ENCODE measurements at regions not wholly inside any gene's neighbourhood (a gene's known extent, or its start where the extent isn't known, plus 50 kb on each side); places are given as distances from the start of the nearest gene placed in this dataset.

DNA sequence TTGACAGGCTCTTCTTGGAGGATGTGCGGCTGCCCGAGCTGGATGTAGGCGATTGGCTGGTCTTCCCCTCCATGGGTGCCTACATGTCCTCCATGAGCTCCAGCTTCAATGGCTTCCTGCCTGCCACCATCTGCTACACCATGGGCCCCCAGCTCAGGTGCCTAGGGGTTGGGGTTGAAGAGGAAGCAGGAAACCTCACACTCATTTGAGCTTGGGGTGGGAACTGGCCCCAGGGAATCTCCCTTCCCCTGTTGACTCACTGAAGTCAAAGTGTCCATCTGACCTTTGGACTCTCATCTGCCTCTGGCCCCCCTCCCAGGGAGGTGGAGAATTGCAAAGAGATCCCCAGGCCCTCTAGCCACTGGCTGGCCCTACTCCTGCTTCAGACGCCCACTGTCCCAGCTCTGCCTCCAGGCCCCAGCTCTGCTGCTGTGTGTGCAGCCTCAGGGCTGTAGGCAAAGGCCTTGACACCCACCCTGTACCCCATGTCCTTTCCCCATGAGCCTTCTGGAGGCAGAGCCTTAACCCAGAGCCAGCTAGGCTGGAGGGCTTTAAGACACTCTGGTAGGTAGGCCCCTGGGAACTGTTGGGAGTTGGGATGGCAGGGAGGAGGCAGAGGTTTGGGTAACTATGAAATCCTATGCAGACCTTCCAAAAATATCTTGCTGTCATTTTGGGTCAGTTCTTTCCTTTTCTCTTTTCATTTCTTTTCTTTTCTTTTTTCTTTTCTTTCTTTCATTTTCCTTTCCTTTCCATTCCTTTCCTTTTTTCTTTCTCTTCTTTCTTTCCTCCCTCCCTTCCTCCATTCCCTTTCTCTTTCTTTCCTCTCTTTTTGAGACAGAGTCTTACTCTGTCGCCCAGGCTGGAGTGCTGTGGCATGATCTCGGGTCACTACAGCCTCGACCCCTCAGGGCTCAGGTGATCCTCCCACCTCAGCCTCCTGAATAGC is 66.9 kb upstream of the TINAGL1 start (continued):
- TF ChIP-seq, protein P1, sequence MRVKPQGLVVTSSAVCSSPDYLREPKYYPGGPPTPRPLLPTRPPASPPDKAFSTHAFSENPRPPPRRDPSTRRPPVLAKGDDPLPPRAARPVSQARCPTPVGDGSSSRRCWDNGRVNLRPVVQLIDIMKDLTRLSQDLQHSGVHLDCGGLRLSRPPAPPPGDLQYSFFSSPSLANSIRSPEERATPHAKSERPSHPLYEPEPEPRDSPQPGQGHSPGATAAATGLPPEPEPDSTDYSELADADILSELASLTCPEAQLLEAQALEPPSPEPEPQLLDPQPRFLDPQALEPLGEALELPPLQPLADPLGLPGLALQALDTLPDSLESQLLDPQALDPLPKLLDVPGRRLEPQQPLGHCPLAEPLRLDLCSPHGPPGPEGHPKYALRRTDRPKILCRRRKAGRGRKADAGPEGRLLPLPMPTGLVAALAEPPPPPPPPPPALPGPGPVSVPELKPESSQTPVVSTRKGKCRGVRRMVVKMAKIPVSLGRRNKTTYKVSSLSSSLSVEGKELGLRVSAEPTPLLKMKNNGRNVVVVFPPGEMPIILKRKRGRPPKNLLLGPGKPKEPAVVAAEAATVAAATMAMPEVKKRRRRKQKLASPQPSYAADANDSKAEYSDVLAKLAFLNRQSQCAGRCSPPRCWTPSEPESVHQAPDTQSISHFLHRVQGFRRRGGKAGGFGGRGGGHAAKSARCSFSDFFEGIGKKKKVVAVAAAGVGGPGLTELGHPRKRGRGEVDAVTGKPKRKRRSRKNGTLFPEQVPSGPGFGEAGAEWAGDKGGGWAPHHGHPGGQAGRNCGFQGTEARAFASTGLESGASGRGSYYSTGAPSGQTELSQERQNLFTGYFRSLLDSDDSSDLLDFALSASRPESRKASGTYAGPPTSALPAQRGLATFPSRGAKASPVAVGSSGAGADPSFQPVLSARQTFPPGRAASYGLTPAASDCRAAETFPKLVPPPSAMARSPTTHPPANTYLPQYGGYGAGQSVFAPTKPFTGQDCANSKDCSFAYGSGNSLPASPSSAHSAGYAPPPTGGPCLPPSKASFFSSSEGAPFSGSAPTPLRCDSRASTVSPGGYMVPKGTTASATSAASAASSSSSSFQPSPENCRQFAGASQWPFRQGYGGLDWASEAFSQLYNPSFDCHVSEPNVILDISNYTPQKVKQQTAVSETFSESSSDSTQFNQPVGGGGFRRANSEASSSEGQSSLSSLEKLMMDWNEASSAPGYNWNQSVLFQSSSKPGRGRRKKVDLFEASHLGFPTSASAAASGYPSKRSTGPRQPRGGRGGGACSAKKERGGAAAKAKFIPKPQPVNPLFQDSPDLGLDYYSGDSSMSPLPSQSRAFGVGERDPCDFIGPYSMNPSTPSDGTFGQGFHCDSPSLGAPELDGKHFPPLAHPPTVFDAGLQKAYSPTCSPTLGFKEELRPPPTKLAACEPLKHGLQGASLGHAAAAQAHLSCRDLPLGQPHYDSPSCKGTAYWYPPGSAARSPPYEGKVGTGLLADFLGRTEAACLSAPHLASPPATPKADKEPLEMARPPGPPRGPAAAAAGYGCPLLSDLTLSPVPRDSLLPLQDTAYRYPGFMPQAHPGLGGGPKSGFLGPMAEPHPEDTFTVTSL (CRISPR knock-in tag; IDR thresholded peaks at IDR 0.05; ENCODE audit: borderline replicate concordance): peak; percentile 80; the same call in 1 of the 2 replicates
- TF ChIP-seq ZEB1 (IDR thresholded peaks at IDR 0.05; ENCODE audit: insufficient replicate concordance, low read depth) (peak; percentile 55), TFE3 (CRISPR knock-in tag; IDR thresholded peaks at IDR 0.05) (peak; percentile 59; the same call in 1 of the 2 replicates), KLF11 (CRISPR knock-in tag; IDR thresholded peaks at IDR 0.05) (peak; percentile 42; the same call in 1 of the 2 replicates), ZNF703 (CRISPR knock-in tag; IDR thresholded peaks at IDR 0.05; ENCODE audit: borderline replicate concordance) (no peak), U2AF1 (optimal IDR thresholded peaks at IDR 0.05; ENCODE audit: low read depth, low read length) (no peak), ZNF501 (CRISPR knock-in tag; IDR thresholded peaks at IDR 0.05) (peak; percentile 72), SNAPC2 (CRISPR knock-in tag; IDR thresholded peaks at IDR 0.05) (peak; percentile 91), GABPA (IDR thresholded peaks at IDR 0.05; ENCODE audit: low read depth, low read length) (no peak), GABPA (CRISPR knock-in tag; IDR thresholded peaks at IDR 0.05; ENCODE audit: low read depth) (peak; percentile 61), TFDP2 (CRISPR knock-in tag; IDR thresholded peaks at IDR 0.05) (no peak; the same call in 1 of the 2 replicates), GLI4 (CRISPR knock-in tag; IDR thresholded peaks at IDR 0.05; ENCODE audit: borderline replicate concordance) (no peak), MXD4 (CRISPR knock-in tag; IDR thresholded peaks at IDR 0.05) (peak; percentile 74), NAIF1 (CRISPR knock-in tag; IDR thresholded peaks at IDR 0.05; ENCODE audit: borderline replicate concordance) (no peak), ZNF740 (CRISPR knock-in tag; IDR thresholded peaks at IDR 0.05) (no peak)
- TF ChIP-seq, protein P2, sequence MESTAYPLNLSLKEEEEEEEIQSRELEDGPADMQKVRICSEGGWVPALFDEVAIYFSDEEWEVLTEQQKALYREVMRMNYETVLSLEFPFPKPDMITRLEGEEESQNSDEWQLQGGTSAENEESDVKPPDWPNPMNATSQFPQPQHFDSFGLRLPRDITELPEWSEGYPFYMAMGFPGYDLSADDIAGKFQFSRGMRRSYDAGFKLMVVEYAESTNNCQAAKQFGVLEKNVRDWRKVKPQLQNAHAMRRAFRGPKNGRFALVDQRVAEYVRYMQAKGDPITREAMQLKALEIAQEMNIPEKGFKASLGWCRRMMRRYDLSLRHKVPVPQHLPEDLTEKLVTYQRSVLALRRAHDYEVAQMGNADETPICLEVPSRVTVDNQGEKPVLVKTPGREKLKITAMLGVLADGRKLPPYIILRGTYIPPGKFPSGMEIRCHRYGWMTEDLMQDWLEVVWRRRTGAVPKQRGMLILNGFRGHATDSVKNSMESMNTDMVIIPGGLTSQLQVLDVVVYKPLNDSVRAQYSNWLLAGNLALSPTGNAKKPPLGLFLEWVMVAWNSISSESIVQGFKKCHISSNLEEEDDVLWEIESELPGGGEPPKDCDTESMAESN (CRISPR knock-in tag; conservative IDR thresholded peaks at IDR 0.05): peak; percentile 75; the same call in 1 of the 2 replicates
- TF ChIP-seq, protein P3, sequence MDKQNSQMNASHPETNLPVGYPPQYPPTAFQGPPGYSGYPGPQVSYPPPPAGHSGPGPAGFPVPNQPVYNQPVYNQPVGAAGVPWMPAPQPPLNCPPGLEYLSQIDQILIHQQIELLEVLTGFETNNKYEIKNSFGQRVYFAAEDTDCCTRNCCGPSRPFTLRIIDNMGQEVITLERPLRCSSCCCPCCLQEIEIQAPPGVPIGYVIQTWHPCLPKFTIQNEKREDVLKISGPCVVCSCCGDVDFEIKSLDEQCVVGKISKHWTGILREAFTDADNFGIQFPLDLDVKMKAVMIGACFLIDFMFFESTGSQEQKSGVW (CRISPR knock-in tag; IDR thresholded peaks at IDR 0.05; ENCODE audit: borderline replicate concordance): no peak

Data from HepG2 (cell line).